ENCODE measurements at regions not wholly inside any gene's neighbourhood (a gene's known extent, or its start where the extent isn't known, plus 50 kb on each side); places are given as distances from the start of the nearest gene placed in this dataset.

DNA sequence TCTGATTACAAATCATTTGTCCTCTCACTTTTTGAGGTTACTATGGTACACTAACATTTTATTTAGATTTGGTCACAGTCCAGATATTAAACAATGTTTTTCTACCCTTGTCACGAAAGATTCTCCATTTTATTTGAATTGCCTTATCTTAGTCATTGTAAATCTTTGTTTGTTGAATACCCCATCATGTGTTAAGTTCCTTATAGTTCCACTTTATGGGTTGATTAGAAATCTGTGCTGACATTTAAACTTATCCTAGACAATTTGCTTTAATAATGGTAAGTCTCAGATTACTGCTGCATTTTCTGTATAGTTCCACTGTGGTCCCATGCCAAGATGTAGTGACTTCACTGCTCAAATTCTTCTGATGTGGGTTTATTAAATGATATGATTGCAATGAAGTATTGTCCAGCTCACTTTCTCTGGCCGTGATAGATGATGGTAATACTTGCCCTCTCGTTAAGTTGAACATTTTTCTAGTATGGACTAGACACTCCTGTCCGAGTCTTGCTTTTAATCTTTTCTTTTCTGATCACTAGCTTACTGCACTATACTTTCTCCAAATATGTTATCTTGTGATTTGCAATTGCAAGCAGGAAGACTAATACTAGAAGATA, 1107.3 kb downstream of the SLC6A15 start:
- no peaks in the 10 kb centered on the region for H4K20me1 ChIP-seq (replicated peaks in 1 of 2; ENCODE audit: control insufficient read depth in 1 of 2, insufficient read depth in 2 of 2, low read length in 2 of 2)
- no peak overlapping the region for H4K5ac ChIP-seq (ENCODE audit: insufficient read length, low read depth, low read length)
- no peak overlapping the region for H3K4me3 ChIP-seq (ENCODE audit: extremely low read depth in 1 of 4, insufficient read depth in 2 of 4, low read depth in 3 of 4, low read length in 4 of 4)
- no peak overlapping the region for H3K56ac ChIP-seq (replicated peaks; ENCODE audit: insufficient read length, low read depth, low read length)
- no peak overlapping the region for H3K4me2 ChIP-seq (ENCODE audit: insufficient read depth in 1 of 2, low read depth in 2 of 2, low read length in 2 of 2)
- H3K23ac ChIP-seq (ENCODE audit: insufficient read length): no peak overlapping the region
- no peak for DNase-seq (ENCODE audit: low read depth in 1 of 2, low spot score in 2 of 2)
- no peak overlapping the region for H2BK15ac ChIP-seq (ENCODE audit: low read length)
- H2BK120ac ChIP-seq (replicated peaks; ENCODE audit: low read depth, low read length): no peak overlapping the region
- H3K9ac ChIP-seq (replicated peaks in 1 of 4; ENCODE audit: extremely low read depth in 1 of 4, low read depth in 3 of 4, low read length in 3 of 4): no peak overlapping the region
- POLR2A ChIA-PET (ENCODE audit: partially characterized antibody): no interaction called here
- H2BK12ac ChIP-seq (ENCODE audit: low read depth, low read length): no peak overlapping the region
- no peaks in the 10 kb centered on the region for H3K27me3 ChIP-seq (replicated peaks in 1 of 4; ENCODE audit: control insufficient read depth in 3 of 4, extremely low read depth in 1 of 4, insufficient read depth in 3 of 4, low read length in 3 of 4)
- 90% methylated on average over 4 of the region's 4 CpGs; no CpG with 5 or more reads in 1 of the 2 experiments for WGBS, 2 experiments (ENCODE audit: extremely low coverage in 1 of 2, insufficient coverage in 1 of 2, insufficient read length in 1 of 2, insufficient replicate concordance in 2 of 2, low coverage in 1 of 2, low lambda C conversion rate in 2 of 2, missing lambda C conversion rate in 1 of 2)
- H2AFZ ChIP-seq (ENCODE audit: low read length): no peak overlapping the region; the same call in 1 of the 2 replicates
- no peaks in the 10 kb centered on the region; a peak in 1 of 4 replicates for H3K9me3 ChIP-seq (ENCODE audit: insufficient read depth in 2 of 2, low read depth in 1 of 2, low read length in 1 of 2)
- no peak overlapping the region for H3K4ac ChIP-seq (replicated peaks; ENCODE audit: insufficient read length, low read depth, low read length)
- no peak overlapping the region for H2BK20ac ChIP-seq (ENCODE audit: low read length)
- no peaks in the 10 kb centered on the region for H3K79me2 ChIP-seq (ENCODE audit: control insufficient read depth in 1 of 2, insufficient read depth in 2 of 2, low read length in 2 of 2)
- CTCF ChIA-PET (ENCODE audit: partially characterized antibody): interaction anchor here (1.2 to 1.3 kb wide), 3 partner anchors 21 to 370 kb away, joined by 3 to 4 read pairs (median 4); no protein-coding TSS in a partner anchor
- FAIRE-seq: no peak
- H3K79me1 ChIP-seq (ENCODE audit: low read depth, low read length): no peaks in the 10 kb centered on the region
- H3K14ac ChIP-seq (ENCODE audit: insufficient read length): no peak overlapping the region
- H3K4me1 ChIP-seq (replicated peaks in 1 of 4; ENCODE audit: control insufficient read depth in 3 of 4, insufficient read depth in 4 of 4, low read length in 3 of 4): no peaks in the 10 kb centered on the region
- H3K18ac ChIP-seq (ENCODE audit: extremely low read depth, low read length): no peak overlapping the region
- H4K91ac ChIP-seq (replicated peaks; ENCODE audit: insufficient read length, low read length): no peak overlapping the region
- no peaks in the 10 kb centered on the region for H3K36me3 ChIP-seq (ENCODE audit: control insufficient read depth in 2 of 4, insufficient read depth in 4 of 4, low read length in 3 of 4)
- H3K27ac ChIP-seq (ENCODE audit: low read depth, low read length): no peak overlapping the region
- H2AK5ac ChIP-seq (ENCODE audit: low read depth, low read length): no peak overlapping the region
- H2BK5ac ChIP-seq (ENCODE audit: low read depth, low read length): no peak overlapping the region
- no peak overlapping the region for H4K8ac ChIP-seq (ENCODE audit: extremely low read depth, insufficient read depth, low read length)
- no peaks in the 10 kb centered on the region for H3K23me2 ChIP-seq (ENCODE audit: low read depth, low read length)
- no peak for TF ChIP-seq SIRT6 (IDR thresholded peaks at IDR 0.05; ENCODE audit: low read length)
- no peak for TF ChIP-seq BRCA1 (IDR thresholded peaks at IDR 0.05; ENCODE audit: low read depth, low read length)
- no peak for TF ChIP-seq RBBP5 (IDR thresholded peaks at IDR 0.05; ENCODE audit: borderline replicate concordance, low read depth, low read length)
- no peak for TF ChIP-seq SIX5 (IDR thresholded peaks at IDR 0.05; ENCODE audit: low read depth, low read length)
- no peak for TF ChIP-seq JUND (IDR thresholded peaks at IDR 0.05; ENCODE audit: low read length)
- no peak for TF ChIP-seq BACH1 (IDR thresholded peaks at IDR 0.05; ENCODE audit: low read length)
- TF ChIP-seq TCF12 (IDR thresholded peaks at IDR 0.05; ENCODE audit: low read depth, low read length): no peak
- no peak for TF ChIP-seq ZNF274 (IDR thresholded peaks at IDR 0.05; ENCODE audit: borderline replicate concordance, extremely low read depth, low read length)
- TF ChIP-seq CREB1 (IDR thresholded peaks at IDR 0.05): no peak
- no peak for TF ChIP-seq GABPA (IDR thresholded peaks at IDR 0.05; ENCODE audit: borderline replicate concordance, insufficient read depth, low read length)

All from H1 (cell line).